ENCODE measurements at regions not wholly inside any gene's neighbourhood (a gene's known extent, or its start where the extent isn't known, plus 50 kb on each side); places are given as distances from the start of the nearest gene placed in this dataset.
A peak's percentile ranks its signal among the peaks of the same experiment; 100 is the strongest.

GRCh38 chr14:83253870-83254269 lies 1720.2 kb upstream of the SEL1L start:
- TF ChIP-seq CTCF (IDR thresholded peaks at IDR 0.05; ENCODE audit: insufficient read depth, low read depth, low read length, missing control alignments), result no peak
- H3K4me3 ChIP-seq (ENCODE audit: low read depth, low read length), result no peak overlapping the region
- DNase-seq (ENCODE audit: low read depth), result no peak

GRCh38 chr14:83255015-83255726 lies 1721.5 kb upstream of the SEL1L start:
- H3K4me3 ChIP-seq (ENCODE audit: low read depth, low read length), result no peak overlapping the region
- no peak for TF ChIP-seq CTCF (IDR thresholded peaks at IDR 0.05; ENCODE audit: insufficient read depth, low read depth, low read length, missing control alignments)
- peak; percentile 11 for DNase-seq (ENCODE audit: low read depth)

GRCh38 chr14:83255727-83256090 lies 1722.1 kb upstream of the SEL1L start:
- TF ChIP-seq CTCF (IDR thresholded peaks at IDR 0.05; ENCODE audit: insufficient read depth, low read depth, low read length, missing control alignments), result no peak
- no peak overlapping the region for H3K4me3 ChIP-seq (ENCODE audit: low read depth, low read length)
- DNase-seq (ENCODE audit: low read depth), result no peak

- TF ChIP-seq CTCF (IDR thresholded peaks at IDR 0.05; ENCODE audit: insufficient read depth, low read depth, low read length, missing control alignments), result no peak
- no peak for DNase-seq (ENCODE audit: low read depth)
- no peak overlapping the region for H3K4me3 ChIP-seq (ENCODE audit: low read depth, low read length)
Observed at GRCh38 chr14:83257466-83258439, 1724.1 kb upstream of the SEL1L start.

- TF ChIP-seq CTCF (IDR thresholded peaks at IDR 0.05; ENCODE audit: insufficient read depth, low read depth, low read length, missing control alignments), result no peak
Observed at GRCh38 chr14:83260751-83261150, 1727.1 kb upstream of the SEL1L start.

GRCh38 chr14:83269583-83269982 lies 1735.9 kb upstream of the SEL1L start:
- no peak for TF ChIP-seq CTCF (IDR thresholded peaks at IDR 0.05; ENCODE audit: insufficient read depth, low read depth, low read length, missing control alignments)
- DNase-seq (ENCODE audit: low read depth), result no peak
- no peak overlapping the region for H3K4me3 ChIP-seq (ENCODE audit: low read depth, low read length)

More at GRCh38 chr14:83260751-83261150, 1727.1 kb upstream of the SEL1L start:
- DNase-seq (ENCODE audit: low read depth), result no peak
- H3K4me3 ChIP-seq (ENCODE audit: low read depth, low read length), result no peak overlapping the region

Measured in GM12865 (cell line).